H9 (cell line): ENCODE measurements at regions not wholly inside any gene's neighbourhood (a gene's known extent, or its start where the extent isn't known, plus 50 kb on each side); places are given as distances from the start of the nearest gene placed in this dataset.

Experiments
- DNase-seq: peaks from one replicate; pipeline ENCODE4 v3.0.0-alpha.2; 2017
- H2AFZ ChIP-seq: one replicate; pipeline ENCODE4 v1.6.1; 2013; ENCODE audit warnings: mild to moderate bottlenecking, low read length, control low read depth, moderate library complexity
- H2AK5ac ChIP-seq: 2 replicates; pipeline ENCODE4 v1.6.1; 2013; ENCODE audit warnings: low read length, control low read depth, mixed read lengths; ENCODE audit not compliant: insufficient read length
- H2BK120ac ChIP-seq: one replicate; pipeline ENCODE4 v1.6.1; 2013; ENCODE audit warnings: low read depth, mild to moderate bottlenecking, low read length, control low read depth, inconsistent platforms; ENCODE audit not compliant: poor library complexity, severe bottlenecking
- H2BK12ac ChIP-seq: 2 replicates; pipeline ENCODE4 v1.6.1; 2013; ENCODE audit warnings: low read length, control low read depth, mixed read lengths, low read depth; ENCODE audit not compliant: insufficient read length
- H2BK15ac ChIP-seq: 2 replicates; pipeline ENCODE4 v1.6.1; 2013; ENCODE audit warnings: low read depth, low read length, control low read depth
- H2BK20ac ChIP-seq: one replicate; pipeline ENCODE4 v1.6.1; 2013; ENCODE audit warnings: low read depth, mild to moderate bottlenecking, low read length, control low read depth, inconsistent platforms; ENCODE audit not compliant: poor library complexity, severe bottlenecking
- H2BK5ac ChIP-seq: 2 replicates; pipeline ENCODE4 v1.6.1; 2013; ENCODE audit warnings: low read length, control low read depth, mixed read lengths; ENCODE audit not compliant: insufficient read length
- H3K14ac ChIP-seq: 2 replicates; pipeline ENCODE4 v1.6.1; 2013; ENCODE audit warnings: low read length, control low read depth; ENCODE audit not compliant: insufficient read depth
- H3K18ac ChIP-seq: 2 replicates; pipeline ENCODE4 v1.6.1; 2013; ENCODE audit warnings: low read depth, mild to moderate bottlenecking, mixed read lengths, low read length, control low read depth; ENCODE audit not compliant: insufficient read length
- H3K23ac ChIP-seq: 2 replicates; pipeline ENCODE4 v1.6.1; 2013; ENCODE audit warnings: low read length, control low read depth, mixed read lengths, low read depth; ENCODE audit not compliant: insufficient read length
- H3K23me2 ChIP-seq: 2 replicates; pipeline ENCODE4 v1.6.1; 2013; ENCODE audit warnings: low read depth, mild to moderate bottlenecking, mixed read lengths, low read length, control low read depth; ENCODE audit not compliant: insufficient read length, poor library complexity, severe bottlenecking
- H3K27ac ChIP-seq: 2 replicates; pipeline ENCODE4 v1.5.1; 2013; ENCODE audit warnings: low read length, control low read depth, mixed read lengths, low read depth; ENCODE audit not compliant: insufficient read length
- H3K27me3 ChIP-seq: 2 replicates; pipeline ENCODE4 v1.6.1; 2013; ENCODE audit warnings: low read length, control low read depth, inconsistent platforms; ENCODE audit not compliant: insufficient read depth
- H3K4ac ChIP-seq: 2 replicates; pipeline ENCODE4 v1.6.1; 2013; ENCODE audit warnings: low read depth, mild to moderate bottlenecking, control low read depth, inconsistent platforms, low read length, moderate library complexity
- H3K4me1 ChIP-seq: 2 replicates; pipeline ENCODE4 v1.6.1; 2013; ENCODE audit warnings: low read length, control low read depth, inconsistent platforms; ENCODE audit not compliant: insufficient read depth
- H3K4me2 ChIP-seq: 2 replicates; pipeline ENCODE4 v1.6.1; 2013; ENCODE audit warnings: low read length, control low read depth, mixed read lengths; ENCODE audit not compliant: insufficient read length, insufficient read depth
- H3K56ac ChIP-seq: 2 replicates; pipeline ENCODE4 v1.6.1; 2013; ENCODE audit warnings: low read depth, mild to moderate bottlenecking, mixed read lengths, low read length, control low read depth; ENCODE audit not compliant: insufficient read length
- H3K79me1 ChIP-seq: 2 replicates; pipeline ENCODE4 v1.6.1; 2013; ENCODE audit warnings: low read depth, mild to moderate bottlenecking, moderate library complexity, low read length, control low read depth, inconsistent platforms; ENCODE audit not compliant: insufficient read depth, poor library complexity, severe bottlenecking
- H3K79me2 ChIP-seq: 2 replicates; pipeline ENCODE4 v1.6.1; 2013; ENCODE audit warnings: low read length, control low read depth, inconsistent platforms; ENCODE audit not compliant: insufficient read depth
- H3K9ac ChIP-seq: 2 replicates; pipeline ENCODE4 v1.6.1; 2013; ENCODE audit warnings: low read length, control low read depth, mixed read lengths; ENCODE audit not compliant: insufficient read length; ENCODE audit errors: extremely low read depth
- H3K9me3 ChIP-seq: one replicate; pipeline ENCODE4 v1.6.1; 2013; ENCODE audit warnings: low read depth, low read length, inconsistent platforms; ENCODE audit not compliant: control insufficient read depth
- H3T11ph ChIP-seq: one replicate; pipeline ENCODE4 v1.6.1; 2013; ENCODE audit warnings: mild to moderate bottlenecking, low read length, control low read depth, inconsistent platforms
- H4K20me1 ChIP-seq: one replicate; pipeline ENCODE4 v1.6.1; 2013; ENCODE audit not compliant: control insufficient read depth, insufficient read length, insufficient read depth
- H4K5ac ChIP-seq: 2 replicates; pipeline ENCODE4 v1.6.1; 2013; ENCODE audit warnings: low read depth, mild to moderate bottlenecking, mixed read lengths, low read length, control low read depth; ENCODE audit not compliant: insufficient read length
- H4K8ac ChIP-seq: replicated peaks from 2 replicates; pipeline ENCODE4 v1.6.1; 2013; ENCODE audit warnings: low read length, control low read depth, mixed read lengths, low read depth; ENCODE audit not compliant: insufficient read length
- H4K91ac ChIP-seq: 2 replicates; pipeline ENCODE4 v1.6.1; 2013; ENCODE audit warnings: low read depth, mild to moderate bottlenecking, moderate library complexity, mixed read lengths, low read length, control low read depth; ENCODE audit not compliant: insufficient read length
- H3K27ac Mint-ChIP-seq, 3 experiments: 2 replicates in 2 of 3; 3 replicates in 1 of 3; pipeline ENCODE4 v1.8.0; 2020 to 2021; ENCODE audit warnings: mixed read lengths in 3 of 3, mild to moderate bottlenecking in 1 of 3, moderate library complexity in 1 of 3
- H3K27me3 Mint-ChIP-seq: 2 replicates; pipeline ENCODE4 v1.8.0; 2021; ENCODE audit warnings: low read depth, mild to moderate bottlenecking, moderate library complexity, mixed read lengths
- H3K36me3 Mint-ChIP-seq, 3 experiments: 2 replicates in 2 of 3; 3 replicates in 1 of 3; pipeline ENCODE4 v1.8.0; 2020 to 2021; ENCODE audit warnings: low read depth in 3 of 3, mixed read lengths in 3 of 3; ENCODE audit not compliant: insufficient read depth in 1 of 3
- H3K4me1 Mint-ChIP-seq, 2 experiments: 2 replicates each; pipeline ENCODE4 v1.8.0; 2020; ENCODE audit warnings: mixed read lengths in 2 of 2
- H3K4me3 Mint-ChIP-seq, 2 experiments: 2 replicates in 1 of 2; 3 replicates in 1 of 2; pipeline ENCODE4 v1.8.0; 2020 to 2021; ENCODE audit warnings: mild to moderate bottlenecking in 2 of 2, mixed read lengths in 2 of 2, moderate library complexity in 1 of 2
- H3K9me3 Mint-ChIP-seq, 2 experiments: 2 replicates in 1 of 2; 3 replicates in 1 of 2; pipeline ENCODE4 v1.8.0; 2020; ENCODE audit warnings: mild to moderate bottlenecking in 2 of 2, mixed read lengths in 2 of 2, moderate library complexity in 1 of 2
- WGBS: extraction: QIAGEN DNeasy Blood & Tissue Kit; methylation state at CpG from one replicate; pipeline ENCODE4 v1.1.7; 2013; ENCODE audit warnings: missing lambda C conversion rate, low lambda C conversion rate, mixed read lengths; ENCODE audit not compliant: insufficient read length; ENCODE audit errors: extremely low coverage; 5-methylcytosine and 5-hydroxymethylcytosine counted together
- TF ChIP-seq, protein P1 (sequence below): fragments of 200-600 bp; sonication (generic); conservative IDR thresholded peaks from 3 replicates; pipeline ENCODE4 v1.8.0; 2021; ENCODE audit warnings: antibody characterized with exemption, mild to moderate bottlenecking

DNA sequence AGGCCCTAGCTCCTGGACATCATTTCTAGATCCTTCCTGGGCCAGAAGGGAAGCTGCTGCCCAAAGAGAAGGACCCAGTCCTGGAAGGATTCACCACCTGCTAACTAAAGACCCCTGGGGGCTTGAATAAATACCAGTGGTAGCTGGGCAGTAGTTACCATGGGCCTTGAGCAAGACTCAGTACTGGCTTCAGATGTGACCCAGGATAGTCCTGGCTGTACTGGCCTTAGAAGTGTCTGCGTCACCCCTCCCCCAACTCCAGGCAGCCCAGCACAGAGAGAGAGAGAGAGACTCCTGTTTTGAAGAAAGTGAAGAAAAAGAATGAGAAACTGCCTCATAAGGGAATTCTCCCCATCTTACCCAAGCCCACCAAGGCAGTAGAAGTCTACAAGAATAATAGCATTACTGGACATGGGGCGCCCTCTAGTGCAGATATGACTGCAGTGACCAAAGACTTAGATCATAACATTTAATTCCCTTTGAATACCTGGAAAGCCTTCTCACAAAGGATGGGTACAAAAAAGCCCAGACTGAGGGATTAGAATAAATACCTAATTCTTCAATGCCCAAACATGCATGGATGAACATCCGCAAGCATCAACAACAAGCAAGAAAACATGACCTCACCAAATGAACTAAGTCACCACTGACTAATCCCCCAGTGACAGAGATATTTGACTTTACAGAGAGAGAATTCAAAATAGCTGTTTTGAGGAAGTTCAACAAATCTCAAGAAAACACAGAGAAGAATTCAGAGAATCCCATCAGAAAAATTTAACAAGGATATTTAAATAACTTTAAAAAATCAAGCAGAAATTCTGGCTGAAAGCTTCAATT is 171.8 kb downstream of the HNRNPD start:
- no peaks in the 10 kb centered on the region for H3K23me2 ChIP-seq
- no peak overlapping the region for H3K23ac ChIP-seq
- peaks cover 0 to 4% (median 0%) of the 10 kb centered on the region in 3 experiments; a peak in 4 of 7 replicates for H3K36me3 Mint-ChIP-seq
- H3T11ph ChIP-seq = no peak overlapping the region
- no peak overlapping the region for H2BK15ac ChIP-seq
- H3K27me3 Mint-ChIP-seq = no peaks in the 10 kb centered on the region
- no peak overlapping the region for H3K18ac ChIP-seq
- peak; percentile 60 for DNase-seq
- no peaks in the 10 kb centered on the region; a peak in 1 of 4 replicates for H3K4me1 Mint-ChIP-seq
- H3K14ac ChIP-seq = no peak overlapping the region
- no peaks in the 10 kb centered on the region for H3K79me2 ChIP-seq
- no peak overlapping the region for H2BK12ac ChIP-seq
- H3K4me1 ChIP-seq = no peaks in the 10 kb centered on the region
- H4K8ac ChIP-seq = no peak overlapping the region
- no peak overlapping the region for H2BK20ac ChIP-seq
- no peak overlapping the region for H3K4me3 Mint-ChIP-seq
- no peaks in the 10 kb centered on the region for H3K9me3 ChIP-seq
- H3K27me3 ChIP-seq = no peaks in the 10 kb centered on the region
- no peak overlapping the region for H3K4me2 ChIP-seq
- no peak overlapping the region for H2BK120ac ChIP-seq
- H3K9ac ChIP-seq = no peak overlapping the region
- no peak overlapping the region for H2BK5ac ChIP-seq
- no peak overlapping the region for H3K27ac ChIP-seq
- TF ChIP-seq, protein P1, sequence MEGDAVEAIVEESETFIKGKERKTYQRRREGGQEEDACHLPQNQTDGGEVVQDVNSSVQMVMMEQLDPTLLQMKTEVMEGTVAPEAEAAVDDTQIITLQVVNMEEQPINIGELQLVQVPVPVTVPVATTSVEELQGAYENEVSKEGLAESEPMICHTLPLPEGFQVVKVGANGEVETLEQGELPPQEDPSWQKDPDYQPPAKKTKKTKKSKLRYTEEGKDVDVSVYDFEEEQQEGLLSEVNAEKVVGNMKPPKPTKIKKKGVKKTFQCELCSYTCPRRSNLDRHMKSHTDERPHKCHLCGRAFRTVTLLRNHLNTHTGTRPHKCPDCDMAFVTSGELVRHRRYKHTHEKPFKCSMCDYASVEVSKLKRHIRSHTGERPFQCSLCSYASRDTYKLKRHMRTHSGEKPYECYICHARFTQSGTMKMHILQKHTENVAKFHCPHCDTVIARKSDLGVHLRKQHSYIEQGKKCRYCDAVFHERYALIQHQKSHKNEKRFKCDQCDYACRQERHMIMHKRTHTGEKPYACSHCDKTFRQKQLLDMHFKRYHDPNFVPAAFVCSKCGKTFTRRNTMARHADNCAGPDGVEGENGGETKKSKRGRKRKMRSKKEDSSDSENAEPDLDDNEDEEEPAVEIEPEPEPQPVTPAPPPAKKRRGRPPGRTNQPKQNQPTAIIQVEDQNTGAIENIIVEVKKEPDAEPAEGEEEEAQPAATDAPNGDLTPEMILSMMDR = peak; percentile 88
- no peak overlapping the region for H2AK5ac ChIP-seq
- no peak overlapping the region for H3K27ac Mint-ChIP-seq
- H4K20me1 ChIP-seq = no peaks in the 10 kb centered on the region
- H3K9me3 Mint-ChIP-seq = peaks cover 3 to 10% of the 10 kb centered on the region in 2 experiments; a peak in 4 of 5 replicates
- no peak overlapping the region for H4K5ac ChIP-seq
- H2AFZ ChIP-seq = no peak overlapping the region
- no CpG with 5 or more reads among the region's 3 CpGs for WGBS
- no peak overlapping the region for H4K91ac ChIP-seq
- H3K4ac ChIP-seq = no peak overlapping the region
- no peaks in the 10 kb centered on the region for H3K79me1 ChIP-seq
- no peak overlapping the region for H3K56ac ChIP-seq
